T-cell (primary cell): ENCODE measurements at regions not wholly inside any gene's neighbourhood (a gene's known extent, or its start where the extent isn't known, plus 50 kb on each side); places are given as distances from the start of the nearest gene placed in this dataset.

Source experiments
- ATAC-seq, 4 experiments: fragments of 200-7000 bp in 3 of 4; fragments of 150-1000 bp in 1 of 4; cut with Tn5 transposase; replicated peaks in 1 of 4; 1 replicate in 3 of 4; 2 replicates in 1 of 4; pipeline ENCODE4 v1.10.0; 2021; ENCODE audit warnings: moderate library complexity in 3 of 4, mild to moderate bottlenecking in 2 of 4, moderate number of reproducible peaks in 1 of 4
- CTCF ChIA-PET, 2 donors: fragments of 300-600 bp; sonication (Branson Sonifier 250); formaldehyde crosslinking; loops; one replicate each; lab custom pipeline; 2022; ENCODE audit warnings: antibody characterized with exemption in 2 of 2; lab: Charles Lee
- POLR2A ChIA-PET, 2 donors: fragments of 300-600 bp; sonication (Branson Sonifier 250); formaldehyde crosslinking; loops; one replicate each; lab custom pipeline; 2022; ENCODE audit warnings: antibody characterized with exemption in 2 of 2; lab: Charles Lee
- DNase-seq, 35 experiments: peaks; one replicate each; pipeline versions ENCODE4 v3.0.0 to v3.0.0-alpha.2; 2013 to 2023
- H3K27ac ChIP-seq: one replicate; pipeline ENCODE4 v1.5.1; 2013; ENCODE audit warnings: low read length
- H3K27me3 ChIP-seq, 2 experiments: replicated peaks in 1 of 2; 1 replicate in 1 of 2; 2 replicates in 1 of 2; pipeline versions ENCODE4 v1.6.1 to v1.7.0; 2013; ENCODE audit warnings: low read length in 1 of 2, mixed read lengths in 1 of 2; ENCODE audit not compliant: control insufficient read depth in 2 of 2, insufficient read depth in 2 of 2; ENCODE audit errors: extremely low read depth in 1 of 2
- H3K36me3 ChIP-seq, 2 donors: 1 replicate in 1 of 2; 2 replicates in 1 of 2; pipeline versions ENCODE4 v1.6.1 to v1.7.0; 2013; ENCODE audit warnings: low read length in 1 of 2; ENCODE audit not compliant: control insufficient read depth in 2 of 2, insufficient read depth in 1 of 2; ENCODE audit errors: extremely low read depth in 1 of 2
- H3K4me1 ChIP-seq, 2 experiments: 1 replicate in 1 of 2; 2 replicates in 1 of 2; pipeline versions ENCODE4 v1.6.1 to v1.7.0; 2013; ENCODE audit warnings: low read length in 2 of 2, mixed read lengths in 1 of 2; ENCODE audit not compliant: insufficient read depth in 2 of 2, control insufficient read depth in 1 of 2; ENCODE audit errors: extremely low read depth in 1 of 2
- H3K4me3 ChIP-seq, 2 donors: 1 replicate in 1 of 2; 2 replicates in 1 of 2; pipeline versions ENCODE4 v1.5.1 to v1.7.0; 2013; ENCODE audit warnings: mild to moderate bottlenecking in 2 of 2, low read length in 1 of 2, moderate library complexity in 1 of 2; ENCODE audit not compliant: control insufficient read depth in 1 of 2; ENCODE audit errors: extremely low read depth in 1 of 2
- H3K9me3 ChIP-seq: 2 replicates; pipeline ENCODE4 v1.7.0; 2013
- H3K27ac Mint-ChIP-seq, 2 donors: one replicate each; pipeline ENCODE4 v1.8.0; 2020 to 2021; ENCODE audit warnings: mild to moderate bottlenecking in 2 of 2, mixed read lengths in 2 of 2
- H3K27me3 Mint-ChIP-seq, 2 donors: one replicate each; pipeline ENCODE4 v1.8.0; 2021 to 2022; ENCODE audit warnings: mixed read lengths in 2 of 2
- H3K36me3 Mint-ChIP-seq: one replicate; pipeline ENCODE4 v1.8.0; 2021; ENCODE audit warnings: mixed read lengths
- H3K4me1 Mint-ChIP-seq, 3 donors: one replicate each; pipeline ENCODE4 v1.8.0; 2020 to 2022; ENCODE audit warnings: mixed read lengths in 3 of 3, mild to moderate bottlenecking in 1 of 3
- H3K4me3 Mint-ChIP-seq, 3 donors: one replicate each; pipeline ENCODE4 v1.8.0; 2020 to 2022; ENCODE audit warnings: mild to moderate bottlenecking in 3 of 3, mixed read lengths in 3 of 3, moderate library complexity in 3 of 3
- H3K9me3 Mint-ChIP-seq, 3 donors: one replicate each; pipeline ENCODE4 v1.8.0; 2020 to 2022; ENCODE audit warnings: mixed read lengths in 3 of 3
- WGBS: methylation state at CpG from one replicate; pipeline ENCODE4 v1.1.5; 2013; ENCODE audit warnings: missing lambda C conversion rate; ENCODE audit not compliant: insufficient coverage; 5-methylcytosine and 5-hydroxymethylcytosine counted together

DNA sequence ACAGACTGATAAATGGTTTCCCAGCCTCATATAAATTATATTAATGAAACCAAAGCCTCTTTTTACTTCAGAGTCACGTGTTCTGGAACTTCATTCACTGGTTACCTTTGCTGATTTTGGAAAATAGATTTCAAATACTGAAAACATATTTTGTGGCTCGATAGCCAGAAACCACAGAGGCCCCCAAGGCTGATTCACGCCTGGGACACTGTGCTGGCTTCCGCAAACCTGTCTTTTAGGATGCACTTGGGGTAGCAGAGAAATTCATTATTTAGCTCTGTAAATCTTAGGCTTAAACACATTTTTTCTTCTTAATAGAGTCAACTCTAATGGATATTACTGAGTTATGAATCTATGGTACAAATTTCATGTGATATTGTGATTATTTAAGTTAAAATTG lies 90.7 kb upstream of the TMEM18 start:
- no peak overlapping the region for H3K4me3 Mint-ChIP-seq
- CTCF ChIA-PET, result no interaction called here

DNA sequence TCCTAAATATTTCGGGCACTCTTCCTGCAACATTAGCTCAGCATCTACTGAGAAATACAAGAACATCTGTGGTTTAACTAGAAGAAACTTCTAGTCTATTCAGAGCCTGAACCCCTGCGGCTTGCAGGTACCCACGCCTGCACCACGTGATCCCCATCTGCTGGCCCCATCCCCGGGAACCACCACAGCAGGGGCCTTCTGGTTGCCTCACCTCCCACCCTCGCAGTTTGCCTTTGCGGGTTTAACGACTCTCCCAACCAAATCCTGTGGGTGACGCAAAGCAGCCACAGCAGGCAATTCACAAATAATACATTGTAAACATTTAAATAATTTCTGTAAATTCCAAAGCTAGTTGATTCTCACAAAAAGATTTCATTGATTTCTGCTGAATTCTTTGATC lies 90.2 kb upstream of the TMEM18 start:
- 28% methylated on average over 4 of the region's 9 CpGs for WGBS
- CTCF ChIA-PET, result no interaction called here
- peak in 1 of 4 experiments; percentile 58 for ATAC-seq
- H3K9me3 ChIP-seq, result no peaks in the 10 kb centered on the region
- H3K27ac Mint-ChIP-seq, result no peak overlapping the region
- H3K27ac ChIP-seq, result no peak overlapping the region
- H3K36me3 ChIP-seq, result no peaks in the 10 kb centered on the region
- no peak overlapping the region for H3K4me3 Mint-ChIP-seq
- peaks cover 0 to 20% of the 10 kb centered on the region in 2 experiments for H3K4me1 ChIP-seq
- peaks cover 0 to 5% of the 10 kb centered on the region in 2 experiments for H3K27me3 ChIP-seq
- no peaks in the 10 kb centered on the region for H3K36me3 Mint-ChIP-seq
- H3K4me3 ChIP-seq, result no peak overlapping the region
- H3K9me3 Mint-ChIP-seq, result no peaks in the 10 kb centered on the region
- peaks cover 23 to 26% (median 25%) of the 10 kb centered on the region in 3 donors for H3K4me1 Mint-ChIP-seq
- peak in 23 of 35 experiments; percentile 4 to 59 (median 16) for DNase-seq
- POLR2A ChIA-PET, result no interaction called here
- peaks cover 4 to 13% of the 10 kb centered on the region in 2 donors for H3K27me3 Mint-ChIP-seq

More for the DNA sequence above, 90.7 kb upstream of the TMEM18 start:
- Histone ChIP-seq H3K9me3 (no peaks in the 10 kb centered on the region), H3K27ac (no peak overlapping the region), H3K4me3 (no peak overlapping the region), H3K27me3 (peaks cover 0 to 5% of the 10 kb centered on the region in 2 experiments), H3K4me1 (peaks cover 0 to 20% of the 10 kb centered on the region in 2 experiments), H3K36me3 (no peaks in the 10 kb centered on the region)
- Mint-ChIP-seq H3K27me3 (peaks cover 4 to 11% of the 10 kb centered on the region in 2 donors), H3K36me3 (no peaks in the 10 kb centered on the region), H3K4me1 (peaks cover 23 to 24% (median 23%) of the 10 kb centered on the region in 3 donors), H3K27ac (no peak overlapping the region), H3K9me3 (no peaks in the 10 kb centered on the region)
- no peak for ATAC-seq
- WGBS, result no CpG with 5 or more reads among the region's 4 CpGs
- POLR2A ChIA-PET, result no interaction called here
- DNase-seq, result no peak

DNA sequence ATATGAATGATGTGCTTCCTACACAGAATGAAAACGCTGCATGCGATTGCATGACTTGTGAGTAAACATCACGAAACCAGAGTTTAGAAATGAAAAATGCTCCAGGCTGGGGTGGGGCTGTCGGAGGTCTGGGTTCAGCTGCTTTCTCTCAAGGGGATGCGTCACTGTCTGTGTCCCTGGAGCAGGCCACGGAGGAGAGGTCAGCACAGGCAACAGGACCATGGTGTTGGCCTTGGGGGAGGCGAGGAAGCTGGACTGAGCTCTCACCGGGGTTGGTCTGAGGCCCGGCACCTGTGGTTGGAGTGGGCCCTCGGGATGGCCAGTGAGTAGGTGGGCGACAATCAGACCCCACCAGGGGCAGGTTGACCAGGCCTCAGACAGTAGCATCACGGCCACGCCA lies 89.0 kb upstream of the TMEM18 start:
- H3K36me3 ChIP-seq, result no peaks in the 10 kb centered on the region
- WGBS, result 72% methylated on average over 13 of the region's 13 CpGs
- ChIA-PET CTCF (no interaction called here), POLR2A (no interaction called here)
- Mint-ChIP-seq H3K9me3 (no peaks in the 10 kb centered on the region), H3K4me3 (no peak overlapping the region), H3K27ac (peak overlapping the region in 1 of 2 donors; percentile 6), H3K36me3 (no peaks in the 10 kb centered on the region), H3K27me3 (peaks cover 4 to 9% of the 10 kb centered on the region in 2 donors), H3K4me1 (peaks cover 23 to 26% (median 25%) of the 10 kb centered on the region in 3 donors)
- H3K27me3 ChIP-seq, result peaks cover 0 to 5% of the 10 kb centered on the region in 2 experiments
- no peak overlapping the region for H3K4me3 ChIP-seq
- DNase-seq (no peak), ATAC-seq (no peak)
- no peak overlapping the region for H3K27ac ChIP-seq
- peaks cover 0 to 20% of the 10 kb centered on the region in 2 experiments for H3K4me1 ChIP-seq
- H3K9me3 ChIP-seq, result no peaks in the 10 kb centered on the region

DNA sequence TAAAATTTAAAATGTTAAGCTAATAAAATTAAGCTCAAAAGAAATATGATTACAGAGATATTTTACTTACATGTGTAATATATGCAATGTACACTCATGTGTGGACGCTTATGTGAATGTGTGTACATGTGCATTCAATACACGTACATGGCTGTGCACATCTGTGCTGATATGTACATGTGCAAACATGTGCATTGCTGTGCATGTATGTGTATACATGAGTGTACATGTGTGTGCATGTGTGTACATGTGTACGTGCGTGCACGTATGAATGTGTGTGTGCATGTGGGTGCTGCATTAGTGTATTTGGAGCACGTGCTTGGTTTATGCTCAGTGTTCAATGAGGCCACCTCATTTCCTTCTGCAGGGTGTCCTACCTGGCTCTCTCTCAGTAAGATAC lies 88.2 kb upstream of the TMEM18 start:
- CTCF ChIA-PET, result no interaction called here
- POLR2A ChIA-PET, result no interaction called here

DNA sequence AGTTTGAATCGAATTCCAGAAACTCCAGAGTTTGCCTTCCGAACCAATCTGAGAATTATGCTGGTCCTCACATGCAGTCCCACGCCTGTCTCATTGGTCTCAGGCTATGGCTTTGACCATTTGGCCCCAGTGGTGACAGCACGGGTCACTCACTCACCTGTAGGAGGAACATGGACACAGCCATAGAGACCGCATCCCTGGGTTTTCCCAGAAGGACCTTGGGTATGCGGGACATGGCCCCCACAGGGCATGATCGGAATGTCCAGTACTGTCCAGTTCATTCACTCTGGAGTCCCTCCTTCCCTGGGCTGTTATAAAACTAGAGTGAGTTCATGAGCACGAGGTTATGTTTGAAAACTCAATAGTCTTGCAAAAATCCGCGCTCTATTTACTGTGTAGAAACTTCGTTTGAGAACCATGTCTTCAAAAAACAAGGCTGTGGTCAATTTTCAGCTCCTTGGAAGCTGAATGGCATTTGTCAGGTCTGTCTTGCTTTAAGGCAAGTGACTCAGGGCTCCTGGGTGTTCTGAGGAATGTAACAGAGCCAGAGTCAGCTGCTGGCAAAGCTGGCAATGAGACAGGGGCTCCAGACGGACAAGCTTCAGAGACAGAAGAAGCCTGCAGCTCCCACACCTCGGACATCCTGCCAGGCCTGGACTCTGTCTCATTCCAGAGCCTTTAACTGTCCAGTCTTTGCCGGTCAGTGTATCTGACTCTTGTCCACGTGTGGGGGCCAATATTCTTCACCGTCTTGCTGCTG lies 86.7 kb upstream of the TMEM18 start:
- H3K27ac Mint-ChIP-seq, result no peak overlapping the region
- ChIA-PET CTCF (no interaction called here), POLR2A (no interaction called here)

More for the DNA sequence above, 88.2 kb upstream of the TMEM18 start:
- DNase-seq (no peak), ATAC-seq (no peak)
- no peaks in the 10 kb centered on the region for H3K36me3 ChIP-seq
- H3K4me1 ChIP-seq, result peaks cover 0 to 20% of the 10 kb centered on the region in 2 experiments
- H3K27ac Mint-ChIP-seq, result no peak overlapping the region
- no peak overlapping the region for H3K4me3 Mint-ChIP-seq
- H3K27me3 Mint-ChIP-seq, result peaks cover 4 to 9% of the 10 kb centered on the region in 2 donors
- peaks cover 0 to 7% of the 10 kb centered on the region in 2 experiments for H3K27me3 ChIP-seq
- 93% methylated on average over 5 of the region's 6 CpGs for WGBS
- H3K9me3 ChIP-seq, result no peaks in the 10 kb centered on the region
- H3K27ac ChIP-seq, result no peak overlapping the region
- no peaks in the 10 kb centered on the region for H3K36me3 Mint-ChIP-seq
- no peak overlapping the region for H3K4me3 ChIP-seq
- no peaks in the 10 kb centered on the region for H3K9me3 Mint-ChIP-seq
- H3K4me1 Mint-ChIP-seq, result peaks cover 23 to 26% (median 25%) of the 10 kb centered on the region in 3 donors

DNA sequence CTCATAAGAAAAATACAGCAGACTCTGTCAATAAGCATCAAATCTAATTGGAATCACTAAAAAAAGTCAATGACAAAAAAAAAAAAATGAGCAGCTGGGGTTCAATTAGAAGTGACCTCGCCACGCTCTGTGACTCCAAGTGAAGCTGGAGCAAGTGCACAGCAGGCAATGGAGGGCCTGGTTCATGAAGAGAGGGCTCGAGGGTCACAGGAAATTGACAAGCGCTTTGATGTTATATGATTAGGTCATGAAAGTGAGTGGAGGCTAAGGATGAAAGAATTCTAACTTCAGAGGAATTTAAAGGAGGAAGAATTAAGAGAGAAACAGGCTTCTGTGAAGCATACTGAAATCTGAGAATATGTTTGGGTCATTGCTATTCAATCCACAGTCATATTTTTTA lies 85.4 kb upstream of the TMEM18 start:
- Histone ChIP-seq H3K9me3 (no peaks in the 10 kb centered on the region), H3K27me3 (peaks cover 0 to 15% of the 10 kb centered on the region in 2 experiments), H3K4me1 (peaks cover 0 to 20% of the 10 kb centered on the region in 2 experiments), H3K27ac (no peak overlapping the region), H3K4me3 (no peak overlapping the region), H3K36me3 (no peaks in the 10 kb centered on the region)
- ATAC-seq, result no peak
- Mint-ChIP-seq H3K9me3 (no peaks in the 10 kb centered on the region), H3K4me1 (peaks cover 17 to 18% (median 18%) of the 10 kb centered on the region in 3 donors), H3K27ac (no peak overlapping the region), H3K27me3 (peaks cover 4 to 11% of the 10 kb centered on the region in 2 donors), H3K4me3 (no peak overlapping the region), H3K36me3 (no peaks in the 10 kb centered on the region)
- DNase-seq, result no peak
- ChIA-PET POLR2A (no interaction called here), CTCF (no interaction called here)
- WGBS, result 62% methylated on average over 4 of the region's 4 CpGs

More for the DNA sequence above, 86.7 kb upstream of the TMEM18 start:
- Mint-ChIP-seq H3K27me3 (peaks cover 4 to 13% of the 10 kb centered on the region in 2 donors), H3K4me3 (no peak overlapping the region), H3K36me3 (no peaks in the 10 kb centered on the region), H3K4me1 (peaks cover 18 to 19% (median 18%) of the 10 kb centered on the region in 3 donors), H3K9me3 (no peaks in the 10 kb centered on the region)
- Histone ChIP-seq H3K9me3 (no peaks in the 10 kb centered on the region), H3K4me1 (peaks cover 0 to 20% of the 10 kb centered on the region in 2 experiments), H3K27me3 (peaks cover 0 to 10% of the 10 kb centered on the region in 2 experiments), H3K4me3 (no peak overlapping the region), H3K36me3 (no peaks in the 10 kb centered on the region), H3K27ac (no peak overlapping the region)
- DNase-seq (no peak), ATAC-seq (no peak)
- WGBS, result 77% methylated on average over 12 of the region's 16 CpGs
